ENCODE measurements at regions not wholly inside any gene's neighbourhood (a gene's known extent, or its start where the extent isn't known, plus 50 kb on each side); places are given as distances from the start of the nearest gene placed in this dataset.

- no peak for TF ChIP-seq CTCF (IDR thresholded peaks at IDR 0.05; ENCODE audit: poor library complexity)
- TF ChIP-seq EZH2 (IDR thresholded peaks at IDR 0.05; ENCODE audit: borderline replicate concordance): no peak
- TF ChIP-seq EZH2phosphoT487 (IDR thresholded peaks at IDR 0.05; ENCODE audit: low read depth, severe bottlenecking, unreplicated experiment): no peak
Observed at GRCh38 chr5:8456846-8457186, 587.9 kb downstream of the MTRR start.
